Tibial artery (tissue), 4 donors: ENCODE measurements at regions not wholly inside any gene's neighbourhood (a gene's known extent, or its start where the extent isn't known, plus 50 kb on each side); places are given as distances from the start of the nearest gene placed in this dataset.

ENCODE experiments used
- DNase-seq, 2 donors: peaks; one replicate each; pipeline ENCODE4 v3.0.0-alpha.2; 2019
- H3K27ac ChIP-seq, 2 donors: fragments of 200-600 bp; sonication (generic) in 1 of 2; 1 replicate in 1 of 2; 2 replicates in 1 of 2; pipeline ENCODE4 v1.5.1; 2018 to 2019; ENCODE audit warnings: mild to moderate bottlenecking in 1 of 2
- H3K27me3 ChIP-seq, 2 donors: fragments of 200-600 bp; sonication (generic) in 1 of 2; one replicate each; pipeline versions ENCODE4 v1.5.1 to v1.6.0; 2016 to 2019
- H3K36me3 ChIP-seq, 3 donors: fragments of 200-600 bp; sonication (generic) in 2 of 3; one replicate each; pipeline ENCODE4 v1.5.1; 2016 to 2019; ENCODE audit warnings: mild to moderate bottlenecking in 2 of 3
- H3K4me1 ChIP-seq, 4 donors: fragments of 200-600 bp; sonication (generic) in 2 of 4; 1 replicate in 3 of 4; 2 replicates in 1 of 4; pipeline ENCODE4 v1.5.1; 2016 to 2019
- H3K4me3 ChIP-seq, 2 donors: fragments of 200-600 bp; sonication (generic) in 1 of 2; 1 replicate in 1 of 2; 2 replicates in 1 of 2; pipeline ENCODE4 v1.5.1; 2018 to 2019; ENCODE audit warnings: mild to moderate bottlenecking in 2 of 2
- H3K9me3 ChIP-seq, 3 donors: fragments of 200-600 bp; sonication (generic) in 1 of 3; one replicate each; pipeline ENCODE4 v1.5.1; 2016 to 2019
- intact Hi-C: fragments of 100-400 bp; cut with DNase I; formaldehyde crosslinking; loops from one replicate; pipeline ENCODE4 v1.15.0; 2023; ENCODE audit warnings: low total_unique reads
- TF ChIP-seq, protein P1 (sequence below), 2 experiments: fragments of 200-600 bp in 1 of 2; fragments of 450-650 bp in 1 of 2; IDR thresholded peaks; one replicate each; pipeline ENCODE4 v1.5.1; 2017 to 2019; ENCODE audit warnings: antibody characterized with exemption in 2 of 2, mild to moderate bottlenecking in 1 of 2, moderate library complexity in 1 of 2

GRCh38 chr14:51307551-51307950, 67.5 kb downstream of the TMX1 start:
- Histone ChIP-seq H3K27ac (no peak overlapping the region), H3K27me3 (no peaks in the 10 kb centered on the region), H3K9me3 (no peaks in the 10 kb centered on the region), H3K4me1 (peaks cover 0 to 13% (median 5%) of the 10 kb centered on the region in 4 donors), H3K36me3 (no peaks in the 10 kb centered on the region), H3K4me3 (no peak overlapping the region)
- DNase-seq, result no peak
- TF ChIP-seq, protein P1, sequence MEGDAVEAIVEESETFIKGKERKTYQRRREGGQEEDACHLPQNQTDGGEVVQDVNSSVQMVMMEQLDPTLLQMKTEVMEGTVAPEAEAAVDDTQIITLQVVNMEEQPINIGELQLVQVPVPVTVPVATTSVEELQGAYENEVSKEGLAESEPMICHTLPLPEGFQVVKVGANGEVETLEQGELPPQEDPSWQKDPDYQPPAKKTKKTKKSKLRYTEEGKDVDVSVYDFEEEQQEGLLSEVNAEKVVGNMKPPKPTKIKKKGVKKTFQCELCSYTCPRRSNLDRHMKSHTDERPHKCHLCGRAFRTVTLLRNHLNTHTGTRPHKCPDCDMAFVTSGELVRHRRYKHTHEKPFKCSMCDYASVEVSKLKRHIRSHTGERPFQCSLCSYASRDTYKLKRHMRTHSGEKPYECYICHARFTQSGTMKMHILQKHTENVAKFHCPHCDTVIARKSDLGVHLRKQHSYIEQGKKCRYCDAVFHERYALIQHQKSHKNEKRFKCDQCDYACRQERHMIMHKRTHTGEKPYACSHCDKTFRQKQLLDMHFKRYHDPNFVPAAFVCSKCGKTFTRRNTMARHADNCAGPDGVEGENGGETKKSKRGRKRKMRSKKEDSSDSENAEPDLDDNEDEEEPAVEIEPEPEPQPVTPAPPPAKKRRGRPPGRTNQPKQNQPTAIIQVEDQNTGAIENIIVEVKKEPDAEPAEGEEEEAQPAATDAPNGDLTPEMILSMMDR (IDR thresholded peaks at IDR 0.05), result no peak
- intact Hi-C loops, result no loop called here

- TF ChIP-seq, protein P1 (IDR thresholded peaks at IDR 0.05), result no peak
- Histone ChIP-seq H3K27ac (no peak overlapping the region), H3K9me3 (no peaks in the 10 kb centered on the region), H3K4me1 (peaks cover 0 to 13% (median 5%) of the 10 kb centered on the region in 4 donors), H3K36me3 (no peaks in the 10 kb centered on the region), H3K4me3 (no peak overlapping the region), H3K27me3 (no peaks in the 10 kb centered on the region)
- intact Hi-C loops, result no loop called here
- DNase-seq, result no peak
These were observed 68.8 kb downstream of the TMX1 start for GRCh38 chr14:51308866-51309265.

- intact Hi-C loops, result no loop called here
- H3K4me3 ChIP-seq, result no peak overlapping the region
These were observed 70.5 kb downstream of the TMX1 start for GRCh38 chr14:51310505-51310944.

DNA sequence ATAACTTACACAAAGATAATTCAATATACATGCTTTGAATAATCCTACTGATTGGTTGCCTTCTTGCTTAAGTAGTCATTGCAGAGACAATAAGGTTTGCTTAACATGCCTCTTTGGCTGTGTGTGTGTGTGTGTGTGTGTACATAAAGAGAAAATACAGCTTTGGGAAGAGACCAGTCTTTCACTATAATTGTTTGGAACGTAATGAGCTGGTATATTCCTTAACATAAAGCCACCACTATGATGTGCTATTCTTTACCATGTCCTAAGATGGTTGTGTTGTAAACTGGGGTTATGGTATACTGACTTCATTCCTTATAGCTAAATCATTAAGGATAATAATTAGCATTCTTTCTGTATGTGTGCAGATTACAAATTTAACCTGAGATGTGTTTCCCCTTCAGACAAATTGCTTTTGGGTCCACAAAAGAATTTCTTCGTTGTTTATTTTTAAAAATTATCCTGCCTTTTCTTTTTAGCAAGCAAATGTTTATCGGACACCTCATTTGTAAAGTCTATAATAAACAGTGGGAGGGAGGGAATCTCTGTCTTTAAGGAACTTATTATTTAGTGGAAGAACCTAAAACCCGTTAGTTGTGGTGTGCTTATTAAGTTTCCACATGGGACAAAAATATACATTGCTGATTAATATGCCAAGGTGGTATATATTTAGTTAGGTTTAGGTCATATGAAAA, 74.4 kb downstream of the TMX1 start:
- TF ChIP-seq, protein P1 (IDR thresholded peaks at IDR 0.05), result no peak
- Histone ChIP-seq H3K4me3 (no peak overlapping the region), H3K36me3 (no peaks in the 10 kb centered on the region), H3K27ac (no peak overlapping the region), H3K27me3 (no peaks in the 10 kb centered on the region), H3K9me3 (no peaks in the 10 kb centered on the region), H3K4me1 (peaks cover 0 to 34% (median 18%) of the 10 kb centered on the region in 4 donors)
- intact Hi-C loops, result no loop called here
- no peak for DNase-seq

More at GRCh38 chr14:51310505-51310944, 70.5 kb downstream of the TMX1 start:
- no peak for DNase-seq
- no peaks in the 10 kb centered on the region for H3K27me3 ChIP-seq
- TF ChIP-seq, protein P1 (IDR thresholded peaks at IDR 0.05), result no peak
- peaks cover 0 to 10% (median 5%) of the 10 kb centered on the region in 4 donors for H3K4me1 ChIP-seq
- no peaks in the 10 kb centered on the region for H3K36me3 ChIP-seq
- no peak overlapping the region for H3K27ac ChIP-seq
- no peaks in the 10 kb centered on the region for H3K9me3 ChIP-seq

- DNase-seq, result no peak
These were observed 77.3 kb downstream of the TMX1 start for GRCh38 chr14:51317373-51317772.

More at GRCh38 chr14:51317373-51317772, 77.3 kb downstream of the TMX1 start:
- H3K4me3 ChIP-seq, result no peak overlapping the region
- H3K9me3 ChIP-seq, result no peaks in the 10 kb centered on the region
- TF ChIP-seq, protein P1 (IDR thresholded peaks at IDR 0.05), result no peak
- no peaks in the 10 kb centered on the region for H3K27me3 ChIP-seq
- intact Hi-C loops, result no loop called here
- H3K4me1 ChIP-seq, result peaks cover 0 to 28% (median 16%) of the 10 kb centered on the region in 4 donors
- no peaks in the 10 kb centered on the region for H3K36me3 ChIP-seq
- no peak overlapping the region for H3K27ac ChIP-seq
